Astrocyte (in vitro differentiated cells and primary cell): ENCODE measurements at regions not wholly inside any gene's neighbourhood (a gene's known extent, or its start where the extent isn't known, plus 50 kb on each side); places are given as distances from the start of the nearest gene placed in this dataset.

Source experiments
- EZH2 ChIP-seq: IDR thresholded peaks from 2 replicates; pipeline ENCODE4 v1.6.1; 2012; ENCODE audit warnings: mild to moderate bottlenecking, low read length, inconsistent platforms; ENCODE audit not compliant: insufficient read depth
- TF ChIP-seq, protein P1 (sequence below): IDR thresholded peaks from 2 replicates; pipeline ENCODE4 v1.5.1; 2011; ENCODE audit warnings: low read depth, mild to moderate bottlenecking, inconsistent platforms, low read length, moderate library complexity; ENCODE audit not compliant: insufficient read depth

DNA sequence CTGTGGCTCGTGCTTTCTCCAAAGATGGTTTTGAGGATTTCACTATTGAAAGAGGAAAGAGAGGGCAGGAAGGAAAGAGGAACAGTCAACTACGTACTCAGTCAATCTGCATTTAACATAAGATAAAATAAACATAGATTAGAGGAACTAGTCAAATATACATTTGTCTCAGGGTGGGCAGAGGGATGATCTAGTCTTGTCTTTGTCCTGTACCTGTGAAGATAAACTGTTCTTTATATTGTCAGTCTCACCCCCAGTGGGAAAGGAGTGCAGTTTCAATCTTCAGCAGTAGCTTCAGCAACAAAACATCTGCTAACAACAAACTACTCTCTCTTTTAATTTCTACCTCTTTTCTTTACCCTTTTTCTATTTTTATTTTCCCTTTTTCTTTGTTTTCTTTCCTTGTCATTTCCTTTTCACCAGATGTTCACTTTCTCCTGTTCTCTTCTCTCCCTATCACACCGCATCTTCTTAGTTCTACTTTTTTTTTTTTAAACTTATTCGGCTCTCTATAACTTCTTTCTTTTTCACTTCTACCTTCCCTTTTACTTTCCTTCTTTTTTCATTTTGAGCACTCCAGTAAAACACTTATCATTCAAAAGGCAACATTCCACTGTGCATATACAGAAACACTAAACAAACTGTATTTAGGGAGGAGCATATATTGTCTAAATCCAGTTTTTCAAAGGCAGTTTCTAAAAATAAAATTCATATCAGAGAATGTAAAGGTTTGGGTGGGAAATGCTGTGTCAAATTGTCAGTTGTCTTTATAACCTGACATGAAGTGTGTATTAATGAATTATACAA, 51.4 kb upstream of the GUCY1A1 start:
- TF ChIP-seq, protein P1, sequence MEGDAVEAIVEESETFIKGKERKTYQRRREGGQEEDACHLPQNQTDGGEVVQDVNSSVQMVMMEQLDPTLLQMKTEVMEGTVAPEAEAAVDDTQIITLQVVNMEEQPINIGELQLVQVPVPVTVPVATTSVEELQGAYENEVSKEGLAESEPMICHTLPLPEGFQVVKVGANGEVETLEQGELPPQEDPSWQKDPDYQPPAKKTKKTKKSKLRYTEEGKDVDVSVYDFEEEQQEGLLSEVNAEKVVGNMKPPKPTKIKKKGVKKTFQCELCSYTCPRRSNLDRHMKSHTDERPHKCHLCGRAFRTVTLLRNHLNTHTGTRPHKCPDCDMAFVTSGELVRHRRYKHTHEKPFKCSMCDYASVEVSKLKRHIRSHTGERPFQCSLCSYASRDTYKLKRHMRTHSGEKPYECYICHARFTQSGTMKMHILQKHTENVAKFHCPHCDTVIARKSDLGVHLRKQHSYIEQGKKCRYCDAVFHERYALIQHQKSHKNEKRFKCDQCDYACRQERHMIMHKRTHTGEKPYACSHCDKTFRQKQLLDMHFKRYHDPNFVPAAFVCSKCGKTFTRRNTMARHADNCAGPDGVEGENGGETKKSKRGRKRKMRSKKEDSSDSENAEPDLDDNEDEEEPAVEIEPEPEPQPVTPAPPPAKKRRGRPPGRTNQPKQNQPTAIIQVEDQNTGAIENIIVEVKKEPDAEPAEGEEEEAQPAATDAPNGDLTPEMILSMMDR: no peak
- no peak for TF ChIP-seq EZH2
